ENCODE measurements at regions not wholly inside any gene's neighbourhood (a gene's known extent, or its start where the extent isn't known, plus 50 kb on each side); places are given as distances from the start of the nearest gene placed in this dataset.

DNA sequence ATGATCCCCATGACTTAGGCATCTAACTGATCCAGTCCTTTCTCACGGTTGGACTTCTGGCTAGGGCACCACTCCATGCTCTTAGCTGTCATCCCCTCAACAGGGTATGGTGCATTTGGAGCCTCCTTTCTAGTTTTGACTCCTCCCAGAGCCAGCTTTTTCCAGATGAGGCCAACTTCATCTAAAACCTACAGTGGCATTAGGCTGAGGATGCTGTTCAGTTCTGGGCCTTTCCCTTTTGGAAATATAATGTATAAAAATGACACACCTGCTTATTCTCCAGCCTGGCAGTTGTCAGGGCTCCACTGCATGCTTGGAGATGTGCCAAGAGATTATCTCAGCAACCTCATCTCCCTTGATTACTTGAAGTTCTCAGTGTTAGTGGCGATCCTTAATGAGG lies 239.7 kb downstream of the EMP1 start:
- H3K36me3 ChIP-seq (ENCODE audit: control insufficient read depth, insufficient read depth, low read length) = no peaks in the 10 kb centered on the region
- DNase-seq (ENCODE audit: low read depth, low spot score) = no peak
- H3K9me3 ChIP-seq (ENCODE audit: control insufficient read depth, insufficient read depth, low read length) = no peaks in the 10 kb centered on the region
- H3K4me3 ChIP-seq (ENCODE audit: low read length) = no peak overlapping the region
- WGBS (ENCODE audit: insufficient coverage, insufficient read length) = no CpG with 5 or more reads among the region's 2 CpGs
- H3K27me3 ChIP-seq (ENCODE audit: control insufficient read depth, insufficient read depth, low read length) = no peaks in the 10 kb centered on the region
- no peak overlapping the region for H3K27ac ChIP-seq (ENCODE audit: low read length)
- H3K4me1 ChIP-seq (ENCODE audit: control insufficient read depth, insufficient read depth, low read length) = peaks cover 3% of the 10 kb centered on the region

DNA sequence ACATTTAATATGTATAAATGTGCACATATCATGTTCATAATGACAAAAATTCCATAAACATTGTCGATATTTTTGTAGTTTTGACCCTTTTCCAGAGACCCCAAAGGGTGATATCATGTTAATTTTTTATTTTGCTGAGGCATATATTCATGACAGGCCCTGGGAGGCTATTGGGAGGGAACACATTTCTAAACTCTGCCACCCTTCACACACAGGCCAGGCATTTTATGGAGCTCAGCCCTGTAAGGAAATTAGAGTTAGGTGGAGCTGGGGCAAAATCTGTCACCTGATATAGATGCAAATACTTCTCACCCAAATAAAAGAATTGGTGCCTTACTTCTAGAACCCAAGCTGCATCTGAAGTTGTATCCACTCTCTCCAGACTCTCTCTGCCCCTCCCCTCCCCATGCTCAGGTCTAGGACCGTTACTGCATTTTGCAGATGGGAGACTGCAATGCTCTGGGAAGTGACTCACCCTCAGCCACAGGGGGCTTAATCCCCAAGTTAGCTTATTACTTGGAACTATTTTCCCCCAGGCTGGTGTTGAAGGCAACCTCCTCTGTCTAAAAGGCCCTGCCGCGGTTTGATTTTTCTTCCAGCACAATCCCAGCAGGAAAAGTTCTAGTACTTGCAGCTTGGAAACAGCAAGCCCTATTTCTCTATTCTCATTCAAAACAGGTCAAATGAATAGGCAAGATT lies 238.9 kb downstream of the EMP1 start:
- no CpG with 5 or more reads among the region's 4 CpGs for WGBS (ENCODE audit: insufficient coverage, insufficient read length)
- peaks cover 3% of the 10 kb centered on the region for H3K4me1 ChIP-seq (ENCODE audit: control insufficient read depth, insufficient read depth, low read length)
- no peaks in the 10 kb centered on the region for H3K27me3 ChIP-seq (ENCODE audit: control insufficient read depth, insufficient read depth, low read length)
- no peak overlapping the region for H3K4me3 ChIP-seq (ENCODE audit: low read length)
- H3K27ac ChIP-seq (ENCODE audit: low read length) = no peak overlapping the region
- H3K36me3 ChIP-seq (ENCODE audit: control insufficient read depth, insufficient read depth, low read length) = no peaks in the 10 kb centered on the region
- no peak for DNase-seq (ENCODE audit: low read depth, low spot score)
- no peaks in the 10 kb centered on the region for H3K9me3 ChIP-seq (ENCODE audit: control insufficient read depth, insufficient read depth, low read length)

DNA sequence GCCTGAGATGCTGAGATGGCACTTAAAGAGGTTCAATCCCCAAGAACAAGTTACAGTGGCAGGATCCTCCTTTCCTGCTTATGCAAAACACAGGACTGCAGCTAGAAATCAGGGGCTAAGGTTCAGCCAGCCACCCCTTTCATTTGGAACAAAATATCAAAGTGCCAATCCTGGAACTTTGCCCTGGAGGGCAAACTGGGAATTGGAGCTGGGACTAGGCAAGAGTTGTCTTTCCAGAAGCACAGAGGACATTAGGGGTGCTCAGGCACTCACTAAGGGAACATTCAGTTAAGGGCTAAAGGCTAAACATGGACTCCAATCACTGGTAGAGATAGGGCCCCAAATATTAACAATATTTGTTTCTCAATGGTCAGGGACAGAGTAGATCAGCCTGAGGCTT lies 237.2 kb downstream of the EMP1 start:
- DNase-seq (ENCODE audit: low read depth, low spot score) = no peak
- Histone ChIP-seq H3K9me3 (ENCODE audit: control insufficient read depth, insufficient read depth, low read length) (no peaks in the 10 kb centered on the region), H3K4me1 (ENCODE audit: control insufficient read depth, insufficient read depth, low read length) (peaks cover 3% of the 10 kb centered on the region), H3K36me3 (ENCODE audit: control insufficient read depth, insufficient read depth, low read length) (no peaks in the 10 kb centered on the region), H3K27me3 (ENCODE audit: control insufficient read depth, insufficient read depth, low read length) (no peaks in the 10 kb centered on the region), H3K4me3 (ENCODE audit: low read length) (no peak overlapping the region), H3K27ac (ENCODE audit: low read length) (no peak overlapping the region)

DNA sequence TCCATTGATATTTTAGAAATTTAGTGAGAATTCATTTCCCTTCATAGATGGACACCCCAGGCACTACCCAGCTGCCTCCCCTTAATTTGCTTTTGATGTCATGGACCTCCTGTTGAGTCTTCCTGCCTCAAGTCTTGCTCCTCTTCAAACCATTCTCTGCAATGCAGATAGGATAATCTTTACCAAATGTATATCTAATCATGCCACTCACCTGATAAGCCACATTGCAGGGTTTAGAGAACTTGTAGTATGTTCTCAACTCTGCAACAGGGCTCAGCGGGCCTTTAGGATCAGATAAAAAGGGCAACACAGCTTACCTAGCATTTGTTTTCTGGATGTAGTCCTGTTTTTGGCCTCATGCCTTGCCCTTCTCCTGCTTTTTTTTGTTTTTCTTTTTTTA lies 234.5 kb downstream of the EMP1 start:
- Histone ChIP-seq H3K9me3 (ENCODE audit: control insufficient read depth, insufficient read depth, low read length) (no peaks in the 10 kb centered on the region), H3K4me3 (ENCODE audit: low read length) (no peak overlapping the region), H3K27ac (ENCODE audit: low read length) (no peak overlapping the region), H3K36me3 (ENCODE audit: control insufficient read depth, insufficient read depth, low read length) (no peaks in the 10 kb centered on the region), H3K4me1 (ENCODE audit: control insufficient read depth, insufficient read depth, low read length) (peaks cover 3% of the 10 kb centered on the region), H3K27me3 (ENCODE audit: control insufficient read depth, insufficient read depth, low read length) (no peaks in the 10 kb centered on the region)
- WGBS (ENCODE audit: insufficient coverage, insufficient read length) = no CpG with 5 or more reads among the region's 1 CpG
- DNase-seq (ENCODE audit: low read depth, low spot score) = no peak

DNA sequence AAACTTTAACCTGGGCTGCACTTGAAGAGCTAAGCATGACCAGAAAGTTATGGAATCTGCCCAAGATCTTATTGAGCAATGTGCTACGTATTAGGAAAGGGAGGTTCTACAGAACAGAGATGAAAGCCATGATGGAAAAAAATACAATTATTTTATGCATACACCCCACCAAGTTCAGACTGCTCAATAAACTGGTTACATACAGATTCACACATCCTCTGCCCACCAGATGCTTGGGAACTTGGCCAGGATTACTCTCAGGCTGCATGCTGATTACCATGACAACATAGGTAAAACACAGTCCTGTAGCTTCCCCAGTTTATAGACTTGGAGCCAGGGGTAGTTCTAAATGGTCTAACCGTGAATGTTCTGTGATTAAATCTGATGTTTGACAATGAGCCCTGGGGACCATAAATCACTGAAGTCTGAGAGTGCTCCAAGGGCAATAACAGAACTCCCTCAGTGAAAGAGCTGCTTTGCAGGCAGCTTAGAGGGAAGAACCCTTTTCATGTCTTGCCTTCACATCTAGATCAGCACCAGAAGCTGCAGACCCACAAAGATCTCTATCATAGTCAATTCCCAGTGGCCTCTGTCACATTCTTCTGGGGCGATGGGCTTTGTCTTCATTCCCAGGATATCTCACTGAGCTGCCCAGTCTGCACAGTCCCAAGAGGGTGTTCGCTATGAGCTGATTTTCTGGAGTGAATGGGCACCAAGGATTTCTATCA lies 232.2 kb downstream of the EMP1 start:
- WGBS (ENCODE audit: insufficient coverage, insufficient read length) = no CpG with 5 or more reads among the region's 4 CpGs
- no peaks in the 10 kb centered on the region for H3K4me1 ChIP-seq (ENCODE audit: control insufficient read depth, insufficient read depth, low read length)
- H3K9me3 ChIP-seq (ENCODE audit: control insufficient read depth, insufficient read depth, low read length) = no peaks in the 10 kb centered on the region
- H3K27ac ChIP-seq (ENCODE audit: low read length) = no peak overlapping the region
- no peak overlapping the region for H3K4me3 ChIP-seq (ENCODE audit: low read length)
- no peak for DNase-seq (ENCODE audit: low read depth, low spot score)
- no peaks in the 10 kb centered on the region for H3K36me3 ChIP-seq (ENCODE audit: control insufficient read depth, insufficient read depth, low read length)
- no peaks in the 10 kb centered on the region for H3K27me3 ChIP-seq (ENCODE audit: control insufficient read depth, insufficient read depth, low read length)

DNA sequence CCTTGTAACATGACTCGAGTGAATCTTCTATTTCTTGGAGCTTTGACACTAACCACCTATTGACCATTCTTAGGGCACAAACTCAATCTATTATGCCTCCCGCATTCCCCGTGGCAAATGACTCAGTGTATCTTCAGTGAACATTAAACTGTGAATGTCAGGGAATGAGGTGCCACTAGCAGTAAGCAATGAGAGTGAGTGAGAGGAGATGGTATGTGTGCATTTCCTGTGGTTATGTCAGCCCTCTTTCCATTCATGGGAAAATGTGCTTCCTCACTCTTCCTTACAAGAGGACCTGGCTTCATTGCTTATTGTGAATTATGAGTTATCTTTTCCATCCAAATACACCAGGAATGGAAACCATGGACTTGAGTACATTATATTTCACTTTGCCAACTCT lies 229.2 kb downstream of the EMP1 start:
- H3K27me3 ChIP-seq (ENCODE audit: control insufficient read depth, insufficient read depth, low read length) = no peaks in the 10 kb centered on the region
- DNase-seq (ENCODE audit: low read depth, low spot score) = no peak
- WGBS (ENCODE audit: insufficient coverage, insufficient read length) = no CpG with 5 or more reads among the region's 3 CpGs
- H3K9me3 ChIP-seq (ENCODE audit: control insufficient read depth, insufficient read depth, low read length) = no peaks in the 10 kb centered on the region
- no peak overlapping the region for H3K27ac ChIP-seq (ENCODE audit: low read length)
- H3K4me3 ChIP-seq (ENCODE audit: low read length) = no peak overlapping the region
- H3K4me1 ChIP-seq (ENCODE audit: control insufficient read depth, insufficient read depth, low read length) = no peaks in the 10 kb centered on the region
- H3K36me3 ChIP-seq (ENCODE audit: control insufficient read depth, insufficient read depth, low read length) = no peaks in the 10 kb centered on the region

DNA sequence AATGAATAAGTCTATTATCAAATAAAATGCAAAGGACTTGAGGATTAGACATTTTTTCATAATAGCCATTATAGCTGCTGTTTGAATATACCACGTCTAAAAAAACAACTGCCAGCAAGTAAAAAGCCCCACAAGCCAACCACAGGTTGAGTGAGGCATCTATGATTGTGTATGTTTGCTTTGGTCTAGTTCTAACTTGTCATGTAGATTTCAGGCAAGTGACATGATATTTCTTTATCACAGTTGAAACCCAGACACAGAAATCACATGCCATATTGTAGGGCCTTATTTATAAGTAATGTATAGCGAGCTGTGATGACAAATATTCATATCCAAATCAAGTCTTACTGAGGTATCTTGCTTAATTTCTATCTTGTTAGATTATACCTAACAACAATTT lies 225.8 kb downstream of the EMP1 start:
- Histone ChIP-seq H3K4me3 (ENCODE audit: low read length) (no peak overlapping the region), H3K27me3 (ENCODE audit: control insufficient read depth, insufficient read depth, low read length) (no peaks in the 10 kb centered on the region), H3K4me1 (ENCODE audit: control insufficient read depth, insufficient read depth, low read length) (no peaks in the 10 kb centered on the region), H3K36me3 (ENCODE audit: control insufficient read depth, insufficient read depth, low read length) (no peaks in the 10 kb centered on the region), H3K9me3 (ENCODE audit: control insufficient read depth, insufficient read depth, low read length) (no peaks in the 10 kb centered on the region), H3K27ac (ENCODE audit: low read length) (no peak overlapping the region)
- DNase-seq (ENCODE audit: low read depth, low spot score) = no peak
- WGBS (ENCODE audit: insufficient coverage, insufficient read length) = no CpG with 5 or more reads among the region's 2 CpGs

DNA sequence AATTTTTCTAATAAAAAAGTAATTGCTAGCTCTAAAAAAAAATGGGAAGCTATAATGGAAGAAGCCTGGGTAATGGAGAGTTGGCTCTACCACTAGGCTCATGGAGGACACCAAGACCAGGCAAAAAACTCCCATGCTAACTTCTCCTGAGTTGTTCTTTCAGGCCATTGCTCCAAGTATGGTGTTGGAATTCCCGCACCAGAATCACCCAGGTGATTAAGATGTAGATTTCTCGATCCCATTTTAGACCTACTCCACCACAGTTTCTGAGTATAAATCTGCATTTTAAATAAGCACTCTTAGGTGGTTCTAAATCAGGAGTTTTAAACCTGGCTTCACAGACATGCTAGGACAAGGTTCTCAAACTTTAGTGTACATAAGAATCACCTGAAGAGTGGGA lies 221.0 kb downstream of the EMP1 start:
- Histone ChIP-seq H3K27ac (ENCODE audit: low read length) (no peak overlapping the region), H3K27me3 (ENCODE audit: control insufficient read depth, insufficient read depth, low read length) (no peaks in the 10 kb centered on the region), H3K4me1 (ENCODE audit: control insufficient read depth, insufficient read depth, low read length) (no peaks in the 10 kb centered on the region), H3K9me3 (ENCODE audit: control insufficient read depth, insufficient read depth, low read length) (no peaks in the 10 kb centered on the region), H3K4me3 (ENCODE audit: low read length) (no peak overlapping the region), H3K36me3 (ENCODE audit: control insufficient read depth, insufficient read depth, low read length) (no peaks in the 10 kb centered on the region)
- no CpG with 5 or more reads among the region's 2 CpGs for WGBS (ENCODE audit: insufficient coverage, insufficient read length)
- no peak for DNase-seq (ENCODE audit: low read depth, low spot score)

DNA sequence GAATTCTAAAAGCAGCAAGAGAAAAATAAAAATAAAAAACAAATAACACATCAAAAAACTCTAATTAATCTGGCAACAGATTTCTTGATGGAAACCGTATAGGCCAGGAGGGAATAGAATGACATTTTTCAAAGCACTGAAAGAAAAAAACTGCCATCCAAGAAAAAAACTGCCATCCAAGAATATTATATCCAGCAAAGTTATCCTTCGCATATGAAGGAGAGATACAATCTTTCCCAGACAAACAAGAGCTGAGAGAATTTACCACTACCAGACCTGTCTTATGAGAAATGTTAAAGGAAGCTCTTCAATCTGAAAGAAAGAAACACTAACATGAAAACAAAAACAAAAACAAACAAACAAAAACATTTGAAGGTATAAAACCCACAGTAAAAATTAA lies 214.8 kb downstream of the EMP1 start:
- no CpG with 5 or more reads among the region's 2 CpGs for WGBS (ENCODE audit: insufficient coverage, insufficient read length)
- H3K9me3 ChIP-seq (ENCODE audit: control insufficient read depth, insufficient read depth, low read length) = no peaks in the 10 kb centered on the region
- no peaks in the 10 kb centered on the region for H3K4me1 ChIP-seq (ENCODE audit: control insufficient read depth, insufficient read depth, low read length)
- no peaks in the 10 kb centered on the region for H3K36me3 ChIP-seq (ENCODE audit: control insufficient read depth, insufficient read depth, low read length)
- no peak overlapping the region for H3K4me3 ChIP-seq (ENCODE audit: low read length)
- H3K27ac ChIP-seq (ENCODE audit: low read length) = no peak overlapping the region
- H3K27me3 ChIP-seq (ENCODE audit: control insufficient read depth, insufficient read depth, low read length) = no peaks in the 10 kb centered on the region
- no peak for DNase-seq (ENCODE audit: low read depth, low spot score)

DNA sequence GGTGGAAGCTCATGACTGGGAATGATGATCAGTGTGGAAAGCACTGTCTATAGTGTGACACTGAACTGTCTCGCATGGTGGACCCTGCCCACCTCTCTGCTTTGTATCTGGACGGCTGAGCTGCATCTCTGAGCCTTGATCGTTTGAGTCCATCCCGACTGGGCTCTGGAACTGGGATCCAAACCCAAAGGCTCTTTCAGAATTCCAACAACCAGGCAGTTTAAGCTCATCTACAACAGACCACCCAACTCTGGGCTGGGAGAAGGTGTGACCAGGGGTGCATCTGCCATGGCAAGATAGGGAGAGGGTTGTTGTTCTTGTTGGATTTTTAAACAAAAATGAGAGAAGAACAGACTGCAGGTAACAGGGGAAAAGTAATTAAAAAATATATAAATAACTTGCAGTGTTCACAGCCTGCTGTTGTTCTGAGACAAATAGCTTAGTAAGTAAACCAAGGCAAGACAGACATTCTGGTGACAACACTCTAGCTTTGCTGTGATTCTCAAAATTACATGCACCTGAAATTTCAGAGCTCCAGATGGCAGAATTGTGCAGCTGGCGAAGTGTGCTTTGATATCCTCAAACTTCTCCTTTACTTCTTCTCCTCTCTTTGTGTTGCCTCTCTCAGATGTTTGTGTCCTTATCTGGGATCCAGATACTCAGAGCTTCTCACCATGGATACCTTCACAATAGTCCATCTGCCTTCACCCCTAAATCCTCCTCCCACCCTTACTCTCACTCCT lies 209.6 kb downstream of the EMP1 start:
- H3K4me1 ChIP-seq (ENCODE audit: control insufficient read depth, insufficient read depth, low read length) = no peaks in the 10 kb centered on the region
- DNase-seq (ENCODE audit: low read depth, low spot score) = no peak
- H3K36me3 ChIP-seq (ENCODE audit: control insufficient read depth, insufficient read depth, low read length) = no peaks in the 10 kb centered on the region
- H3K27me3 ChIP-seq (ENCODE audit: control insufficient read depth, insufficient read depth, low read length) = no peaks in the 10 kb centered on the region
- no peak overlapping the region for H3K27ac ChIP-seq (ENCODE audit: low read length)
- no peak overlapping the region for H3K4me3 ChIP-seq (ENCODE audit: low read length)
- H3K9me3 ChIP-seq (ENCODE audit: control insufficient read depth, insufficient read depth, low read length) = no peaks in the 10 kb centered on the region
- no CpG with 5 or more reads among the region's 5 CpGs for WGBS (ENCODE audit: insufficient coverage, insufficient read length)

All from iPS DF 6.9 (cell line).